ENCODE measurements at regions not wholly inside any gene's neighbourhood (a gene's known extent, or its start where the extent isn't known, plus 50 kb on each side); places are given as distances from the start of the nearest gene placed in this dataset.

DNA sequence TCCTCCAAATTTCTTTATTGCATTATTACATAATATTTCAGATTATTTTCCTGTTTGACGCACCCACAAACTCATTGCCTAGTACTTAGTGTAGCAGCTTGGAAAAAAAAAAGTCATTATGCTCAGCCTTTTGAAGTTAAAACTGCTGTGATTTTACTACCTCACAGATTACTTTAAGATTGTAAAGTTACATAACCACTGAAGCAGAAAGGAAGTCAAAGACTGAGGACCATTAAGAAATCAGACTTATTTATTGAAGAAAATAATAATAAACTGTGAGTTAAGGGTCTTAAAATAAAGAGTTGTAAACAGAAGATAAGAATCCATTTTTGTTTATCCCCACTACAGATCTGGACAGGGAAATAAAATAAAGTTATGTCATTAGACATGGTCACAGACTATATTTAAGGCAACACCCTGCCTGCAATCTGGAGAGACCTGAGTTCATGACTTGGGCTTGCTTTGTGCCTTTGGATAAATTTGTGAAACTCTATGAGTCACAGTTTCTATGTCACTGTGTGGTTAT lies 212.1 kb upstream of the ROBO2 start:
- TF ChIP-seq POLR2AphosphoS5 (IDR thresholded peaks at IDR 0.05; ENCODE audit: low read length) (no peak), CEBPB (IDR thresholded peaks at IDR 0.05; ENCODE audit: borderline replicate concordance in 1 of 2, low read depth in 2 of 2, low read length in 2 of 2) (no peak), CTCF (IDR thresholded peaks at IDR 0.05 in 2 of 3, conservative IDR thresholded peaks at IDR 0.05 in 1 of 3; ENCODE audit: control insufficient read depth in 2 of 3, extremely low read depth in 1 of 3, insufficient read depth in 1 of 3, low read depth in 3 of 3, low read length in 3 of 3) (no peak), EZH2 (IDR thresholded peaks at IDR 0.05; ENCODE audit: borderline replicate concordance, control insufficient read depth, low read depth, low read length) (no peak), TCF7 (IDR thresholded peaks at IDR 0.05; ENCODE audit: borderline replicate concordance) (no peak), BRCA1 (IDR thresholded peaks at IDR 0.05; ENCODE audit: low read depth, low read length) (no peak)
- TF ChIP-seq, protein P1, sequence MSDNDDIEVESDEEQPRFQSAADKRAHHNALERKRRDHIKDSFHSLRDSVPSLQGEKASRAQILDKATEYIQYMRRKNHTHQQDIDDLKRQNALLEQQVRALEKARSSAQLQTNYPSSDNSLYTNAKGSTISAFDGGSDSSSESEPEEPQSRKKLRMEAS (IDR thresholded peaks at IDR 0.05; ENCODE audit: low read depth, low read length) = no peak
- TF ChIP-seq, protein P2, sequence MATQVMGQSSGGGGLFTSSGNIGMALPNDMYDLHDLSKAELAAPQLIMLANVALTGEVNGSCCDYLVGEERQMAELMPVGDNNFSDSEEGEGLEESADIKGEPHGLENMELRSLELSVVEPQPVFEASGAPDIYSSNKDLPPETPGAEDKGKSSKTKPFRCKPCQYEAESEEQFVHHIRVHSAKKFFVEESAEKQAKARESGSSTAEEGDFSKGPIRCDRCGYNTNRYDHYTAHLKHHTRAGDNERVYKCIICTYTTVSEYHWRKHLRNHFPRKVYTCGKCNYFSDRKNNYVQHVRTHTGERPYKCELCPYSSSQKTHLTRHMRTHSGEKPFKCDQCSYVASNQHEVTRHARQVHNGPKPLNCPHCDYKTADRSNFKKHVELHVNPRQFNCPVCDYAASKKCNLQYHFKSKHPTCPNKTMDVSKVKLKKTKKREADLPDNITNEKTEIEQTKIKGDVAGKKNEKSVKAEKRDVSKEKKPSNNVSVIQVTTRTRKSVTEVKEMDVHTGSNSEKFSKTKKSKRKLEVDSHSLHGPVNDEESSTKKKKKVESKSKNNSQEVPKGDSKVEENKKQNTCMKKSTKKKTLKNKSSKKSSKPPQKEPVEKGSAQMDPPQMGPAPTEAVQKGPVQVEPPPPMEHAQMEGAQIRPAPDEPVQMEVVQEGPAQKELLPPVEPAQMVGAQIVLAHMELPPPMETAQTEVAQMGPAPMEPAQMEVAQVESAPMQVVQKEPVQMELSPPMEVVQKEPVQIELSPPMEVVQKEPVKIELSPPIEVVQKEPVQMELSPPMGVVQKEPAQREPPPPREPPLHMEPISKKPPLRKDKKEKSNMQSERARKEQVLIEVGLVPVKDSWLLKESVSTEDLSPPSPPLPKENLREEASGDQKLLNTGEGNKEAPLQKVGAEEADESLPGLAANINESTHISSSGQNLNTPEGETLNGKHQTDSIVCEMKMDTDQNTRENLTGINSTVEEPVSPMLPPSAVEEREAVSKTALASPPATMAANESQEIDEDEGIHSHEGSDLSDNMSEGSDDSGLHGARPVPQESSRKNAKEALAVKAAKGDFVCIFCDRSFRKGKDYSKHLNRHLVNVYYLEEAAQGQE (IDR thresholded peaks at IDR 0.05; ENCODE audit: low read depth, low read length) = no peak
